ENCODE measurements at regions not wholly inside any gene's neighbourhood (a gene's known extent, or its start where the extent isn't known, plus 50 kb on each side); places are given as distances from the start of the nearest gene placed in this dataset.

DNA sequence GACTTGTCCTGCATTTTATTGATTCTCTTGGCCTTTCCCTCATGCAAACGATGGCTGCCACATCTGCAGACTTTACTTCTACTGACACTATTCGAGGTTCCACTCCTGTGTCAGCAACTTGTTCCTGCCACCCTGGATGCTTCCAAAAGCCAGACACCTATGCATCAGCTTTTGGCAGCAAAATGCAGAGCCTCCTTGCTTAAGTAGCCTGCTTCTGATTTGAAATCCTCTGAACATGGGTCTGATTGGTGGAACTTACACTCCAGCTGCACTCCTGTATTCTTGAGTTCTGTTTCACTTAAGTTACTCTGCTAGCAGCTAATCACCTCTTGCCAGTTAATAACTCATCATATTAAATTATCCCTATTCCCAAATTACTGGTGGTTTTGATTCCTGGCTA, 152.1 kb upstream of the FMN2 start:
- H3K36me3 ChIP-seq, result no peaks in the 10 kb centered on the region
- H2AFZ ChIP-seq (replicated peaks), result no peak overlapping the region
- H3K79me2 ChIP-seq (ENCODE audit: low read depth), result no peaks in the 10 kb centered on the region
- Mint-ChIP-seq H3K36me3 (no peaks in the 10 kb centered on the region), H3K4me1 (no peaks in the 10 kb centered on the region), H3K27me3 (ENCODE audit: insufficient read depth, low read depth) (no peaks in the 10 kb centered on the region), H3K27ac (no peak overlapping the region), H3K4me3 (no peak overlapping the region), H3K9me3 (peaks cover 20% of the 10 kb centered on the region)
- H3K4me1 ChIP-seq, result no peaks in the 10 kb centered on the region
- H3K27ac ChIP-seq, result no peak overlapping the region
- H3K9me3 ChIP-seq (ENCODE audit: low read depth), result peaks cover 3% of the 10 kb centered on the region
- no peak overlapping the region for H3K9ac ChIP-seq
- H3K27me3 ChIP-seq, result no peaks in the 10 kb centered on the region
- no peak for TF ChIP-seq EZH2phosphoT487 (IDR thresholded peaks at IDR 0.05)
- TF ChIP-seq, protein P1, sequence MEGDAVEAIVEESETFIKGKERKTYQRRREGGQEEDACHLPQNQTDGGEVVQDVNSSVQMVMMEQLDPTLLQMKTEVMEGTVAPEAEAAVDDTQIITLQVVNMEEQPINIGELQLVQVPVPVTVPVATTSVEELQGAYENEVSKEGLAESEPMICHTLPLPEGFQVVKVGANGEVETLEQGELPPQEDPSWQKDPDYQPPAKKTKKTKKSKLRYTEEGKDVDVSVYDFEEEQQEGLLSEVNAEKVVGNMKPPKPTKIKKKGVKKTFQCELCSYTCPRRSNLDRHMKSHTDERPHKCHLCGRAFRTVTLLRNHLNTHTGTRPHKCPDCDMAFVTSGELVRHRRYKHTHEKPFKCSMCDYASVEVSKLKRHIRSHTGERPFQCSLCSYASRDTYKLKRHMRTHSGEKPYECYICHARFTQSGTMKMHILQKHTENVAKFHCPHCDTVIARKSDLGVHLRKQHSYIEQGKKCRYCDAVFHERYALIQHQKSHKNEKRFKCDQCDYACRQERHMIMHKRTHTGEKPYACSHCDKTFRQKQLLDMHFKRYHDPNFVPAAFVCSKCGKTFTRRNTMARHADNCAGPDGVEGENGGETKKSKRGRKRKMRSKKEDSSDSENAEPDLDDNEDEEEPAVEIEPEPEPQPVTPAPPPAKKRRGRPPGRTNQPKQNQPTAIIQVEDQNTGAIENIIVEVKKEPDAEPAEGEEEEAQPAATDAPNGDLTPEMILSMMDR (IDR thresholded peaks at IDR 0.05), result no peak
- TF ChIP-seq EZH2 (IDR thresholded peaks at IDR 0.05), result no peak
- no peak overlapping the region for H3K4me3 ChIP-seq
- no peak overlapping the region for H3K4me2 ChIP-seq
- no peaks in the 10 kb centered on the region for H4K20me1 ChIP-seq (ENCODE audit: low read depth)
- no peak for DNase-seq (ENCODE audit: low spot score)
- H3F3A ChIP-seq (ENCODE audit: low read depth), result no peaks in the 10 kb centered on the region

DNA sequence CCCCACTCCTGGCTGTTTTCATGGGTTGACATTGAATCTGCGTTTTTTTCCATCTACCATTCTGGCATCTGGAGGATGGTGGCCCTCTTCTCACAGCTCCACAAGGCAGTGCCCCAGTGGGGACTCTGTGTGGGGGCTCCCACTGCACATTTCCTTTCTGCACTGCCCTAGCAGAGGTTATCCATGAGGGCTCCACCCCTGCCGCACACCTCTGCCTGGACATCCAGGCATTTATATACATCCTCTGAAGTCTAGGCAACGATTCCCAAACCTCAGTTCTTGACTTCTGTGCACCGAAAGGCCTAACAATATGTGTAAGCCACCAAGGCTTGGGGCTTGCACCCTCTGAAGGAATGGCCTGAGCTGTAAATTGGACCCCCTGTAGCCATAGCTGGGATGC, 147.9 kb upstream of the FMN2 start:
- no peak overlapping the region for H3K4me3 Mint-ChIP-seq
- no peaks in the 10 kb centered on the region for H3K4me1 Mint-ChIP-seq
- Histone ChIP-seq H3K4me3 (no peak overlapping the region), H3K27me3 (no peaks in the 10 kb centered on the region), H4K20me1 (ENCODE audit: low read depth) (no peaks in the 10 kb centered on the region), H3K9ac (no peak overlapping the region), H3K79me2 (ENCODE audit: low read depth) (no peaks in the 10 kb centered on the region), H3K4me2 (no peak overlapping the region), H3F3A (ENCODE audit: low read depth) (no peaks in the 10 kb centered on the region), H3K9me3 (ENCODE audit: low read depth) (peaks cover 3% of the 10 kb centered on the region), H3K36me3 (no peaks in the 10 kb centered on the region), H3K4me1 (no peaks in the 10 kb centered on the region), H3K27ac (no peak overlapping the region), H2AFZ (replicated peaks) (no peak overlapping the region)
- no peaks in the 10 kb centered on the region for H3K36me3 Mint-ChIP-seq
- no peaks in the 10 kb centered on the region for H3K27me3 Mint-ChIP-seq (ENCODE audit: insufficient read depth, low read depth)
- no peak for TF ChIP-seq EZH2 (IDR thresholded peaks at IDR 0.05)
- no peak overlapping the region for H3K27ac Mint-ChIP-seq
- peaks cover 28% of the 10 kb centered on the region for H3K9me3 Mint-ChIP-seq
- DNase-seq (ENCODE audit: low spot score), result no peak

DNA sequence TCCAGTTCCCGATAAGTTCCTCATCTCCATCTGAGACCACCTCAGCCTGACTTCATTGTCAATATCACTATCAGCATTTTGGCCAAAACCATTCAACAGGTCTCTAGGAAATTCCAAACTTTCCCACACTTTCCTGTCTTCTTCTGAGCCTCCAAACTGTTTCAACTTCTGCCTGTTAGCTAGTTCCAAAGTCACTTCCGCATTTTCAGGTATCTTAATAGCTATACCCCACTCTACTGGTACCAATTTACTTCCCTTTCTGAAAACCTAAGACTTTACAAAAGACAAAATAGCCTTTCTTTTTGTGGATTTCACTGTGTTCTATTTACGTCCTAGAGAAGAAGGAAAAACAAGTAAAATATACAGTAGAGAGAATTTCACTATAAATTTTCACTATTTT, 147.0 kb upstream of the FMN2 start:
- H3K4me2 ChIP-seq, result no peak overlapping the region
- H3K9me3 ChIP-seq (ENCODE audit: low read depth), result peaks cover 3% of the 10 kb centered on the region
- Mint-ChIP-seq H3K27me3 (ENCODE audit: insufficient read depth, low read depth) (no peaks in the 10 kb centered on the region), H3K27ac (no peak overlapping the region), H3K9me3 (peaks cover 28% of the 10 kb centered on the region), H3K4me1 (no peaks in the 10 kb centered on the region), H3K4me3 (no peak overlapping the region), H3K36me3 (no peaks in the 10 kb centered on the region)
- no peaks in the 10 kb centered on the region for H3F3A ChIP-seq (ENCODE audit: low read depth)
- H3K9ac ChIP-seq, result no peak overlapping the region
- no peaks in the 10 kb centered on the region for H4K20me1 ChIP-seq (ENCODE audit: low read depth)
- H3K4me3 ChIP-seq, result no peak overlapping the region
- no peaks in the 10 kb centered on the region for H3K79me2 ChIP-seq (ENCODE audit: low read depth)
- no peaks in the 10 kb centered on the region for H3K4me1 ChIP-seq
- H2AFZ ChIP-seq (replicated peaks), result no peak overlapping the region
- no peaks in the 10 kb centered on the region for H3K36me3 ChIP-seq
- TF ChIP-seq, protein P1 (IDR thresholded peaks at IDR 0.05), result no peak
- H3K27ac ChIP-seq, result no peak overlapping the region
- DNase-seq (ENCODE audit: low spot score), result no peak
- H3K27me3 ChIP-seq, result no peaks in the 10 kb centered on the region

DNA sequence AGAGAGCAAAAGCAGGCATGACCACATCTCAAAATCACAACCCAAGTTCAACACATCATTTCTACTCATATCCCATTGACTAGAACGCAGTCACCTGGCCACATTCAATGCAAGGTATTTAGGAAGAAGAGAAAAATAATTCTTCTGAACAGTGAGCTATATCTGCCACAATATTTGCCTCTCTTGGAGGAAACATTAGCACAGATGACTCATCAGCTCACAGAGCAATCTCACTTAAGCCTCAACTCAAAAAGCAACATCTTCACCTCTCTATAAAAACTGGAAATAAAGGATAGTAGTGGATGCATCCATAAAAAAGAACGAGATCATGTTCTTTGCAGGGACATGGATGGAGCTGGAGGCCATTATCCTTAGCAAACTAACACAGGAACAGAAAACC, 143.9 kb upstream of the FMN2 start:
- H3K27me3 Mint-ChIP-seq (ENCODE audit: insufficient read depth, low read depth), result no peaks in the 10 kb centered on the region
- H3K4me1 ChIP-seq, result no peaks in the 10 kb centered on the region
- H3K9me3 ChIP-seq (ENCODE audit: low read depth), result peaks cover 3% of the 10 kb centered on the region
- no peaks in the 10 kb centered on the region for H3F3A ChIP-seq (ENCODE audit: low read depth)
- no peak overlapping the region for H3K27ac Mint-ChIP-seq
- DNase-seq (ENCODE audit: low spot score), result no peak
- no peak overlapping the region for H3K9ac ChIP-seq
- no peaks in the 10 kb centered on the region for H3K4me1 Mint-ChIP-seq
- no peak overlapping the region for H3K4me2 ChIP-seq
- no peak overlapping the region for H3K4me3 ChIP-seq
- H3K36me3 ChIP-seq, result no peaks in the 10 kb centered on the region
- H4K20me1 ChIP-seq (ENCODE audit: low read depth), result no peaks in the 10 kb centered on the region
- no peak overlapping the region for H3K4me3 Mint-ChIP-seq
- no peaks in the 10 kb centered on the region for H3K79me2 ChIP-seq (ENCODE audit: low read depth)
- H2AFZ ChIP-seq (replicated peaks), result no peak overlapping the region
- H3K27me3 ChIP-seq, result no peaks in the 10 kb centered on the region
- no peaks in the 10 kb centered on the region for H3K36me3 Mint-ChIP-seq
- H3K27ac ChIP-seq, result no peak overlapping the region
- TF ChIP-seq, protein P1 (IDR thresholded peaks at IDR 0.05), result no peak
- TF ChIP-seq EZH2 (IDR thresholded peaks at IDR 0.05), result no peak
- TF ChIP-seq EZH2phosphoT487 (IDR thresholded peaks at IDR 0.05), result no peak
- H3K9me3 Mint-ChIP-seq, result peaks cover 23% of the 10 kb centered on the region
